ENCODE measurements at regions not wholly inside any gene's neighbourhood (a gene's known extent, or its start where the extent isn't known, plus 50 kb on each side); places are given as distances from the start of the nearest gene placed in this dataset.

GRCh38 chr11:90911192-90911591 is 688.3 kb upstream of the CHORDC1 start:
- DNase-seq, result no peak

DNA sequence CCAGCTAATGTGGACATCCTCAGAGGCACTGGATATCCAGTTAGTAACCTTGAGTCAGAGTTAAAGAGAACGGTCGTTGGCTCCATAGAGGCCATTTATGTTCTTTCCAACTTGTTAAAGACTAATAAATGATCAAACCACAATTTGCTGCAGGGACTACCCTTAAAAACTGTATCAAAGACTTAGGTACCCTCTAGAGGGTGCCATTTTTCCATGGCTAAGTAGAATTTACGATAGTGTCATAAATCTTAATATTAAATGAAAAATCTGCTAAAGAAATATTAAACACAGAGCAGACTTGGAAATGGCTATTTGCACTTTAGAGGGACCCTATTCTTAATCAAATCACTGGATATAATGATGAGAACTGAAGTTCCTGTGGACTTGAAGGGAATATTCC is 685.2 kb upstream of the CHORDC1 start:
- no peak for DNase-seq

GRCh38 chr11:90895850-90896249 is 673.0 kb upstream of the CHORDC1 start:
- DNase-seq, result no peak

GRCh38 chr11:90890347-90890746 is 667.5 kb upstream of the CHORDC1 start:
- no peak for DNase-seq

- no peak for DNase-seq
Observed at GRCh38 chr11:90884181-90884580, 661.3 kb upstream of the CHORDC1 start.

DNA sequence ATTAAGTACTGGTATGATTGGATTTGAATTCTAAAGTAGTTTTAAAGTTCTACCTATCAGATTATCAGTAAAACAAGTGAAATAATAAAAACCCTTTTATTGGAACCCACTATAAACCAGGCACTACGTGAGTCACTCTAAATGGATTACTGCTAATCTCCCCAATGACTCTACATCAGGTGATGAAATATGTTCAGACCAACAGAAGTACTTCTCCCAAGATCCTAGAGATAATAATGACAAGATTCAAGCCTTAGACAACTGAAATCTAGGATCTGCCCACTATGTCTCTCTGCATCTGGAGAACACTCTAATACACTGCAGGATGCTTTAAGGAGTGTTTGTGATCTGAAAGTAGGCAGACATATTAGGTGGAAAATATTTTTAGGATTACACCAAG is 652.1 kb upstream of the CHORDC1 start:
- DNase-seq, result no peak

GRCh38 chr11:90874281-90874680 is 651.4 kb upstream of the CHORDC1 start:
- no peak for DNase-seq

DNA sequence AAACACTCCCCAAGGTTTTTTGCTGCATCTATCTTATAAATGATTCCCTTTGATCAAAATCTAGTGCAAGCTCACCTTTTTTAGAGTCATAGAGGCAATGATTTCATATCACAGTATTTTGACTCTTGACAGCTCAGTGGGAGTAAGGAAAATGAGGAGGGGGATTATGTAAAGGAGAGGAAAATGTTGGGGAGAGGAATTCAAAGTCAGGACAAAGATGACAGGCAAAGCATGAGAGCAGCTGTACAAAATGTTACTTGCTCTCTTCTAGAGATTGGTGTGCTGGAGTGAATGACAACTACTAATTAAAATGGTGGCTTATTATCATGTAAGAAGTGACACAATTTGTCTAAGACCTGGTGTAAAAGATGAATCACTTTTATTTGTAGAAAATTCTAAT is 644.6 kb upstream of the CHORDC1 start:
- DNase-seq, result no peak

GRCh38 chr11:90856790-90857189 is 633.9 kb upstream of the CHORDC1 start:
- no peak for DNase-seq

- no peak for DNase-seq
Observed at GRCh38 chr11:90855531-90855930, 632.7 kb upstream of the CHORDC1 start.

DNA sequence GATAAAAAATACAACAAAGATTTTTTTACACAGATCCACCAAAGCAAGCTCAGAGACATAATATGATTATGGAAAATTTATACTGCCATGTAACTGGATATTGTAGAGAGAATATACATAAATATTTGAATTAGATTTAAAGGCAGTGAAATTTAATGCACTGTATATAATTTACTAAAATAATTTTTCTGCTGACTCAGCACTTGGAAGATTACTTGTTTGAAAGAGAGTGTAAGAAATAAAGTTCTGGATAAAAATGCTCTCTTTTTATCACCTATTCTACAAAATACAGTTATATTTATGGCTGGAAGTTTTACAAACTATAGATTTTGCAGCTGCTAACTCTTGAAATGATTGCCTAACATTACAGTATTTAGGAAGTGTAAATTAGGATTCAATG is 628.3 kb upstream of the CHORDC1 start:
- no peak for DNase-seq

DNA sequence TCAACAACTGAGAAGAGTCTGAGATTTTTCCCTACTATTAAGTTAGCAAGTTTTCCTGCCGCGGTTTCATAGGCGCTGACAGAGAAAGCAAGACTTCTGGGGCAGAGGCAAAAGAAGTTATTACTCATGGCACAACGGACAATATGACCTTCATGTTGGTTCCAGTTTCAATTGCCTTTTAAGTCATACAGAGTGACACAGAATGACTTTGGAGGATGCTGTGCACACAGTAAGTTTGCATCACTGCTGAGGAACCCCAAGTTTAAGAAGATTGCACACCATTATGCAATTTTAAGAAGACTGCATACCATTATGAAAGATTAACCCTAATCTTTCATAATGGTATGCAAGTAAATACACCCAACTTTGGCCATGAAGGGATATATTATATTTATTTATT is 626.5 kb upstream of the CHORDC1 start:
- DNase-seq, result no peak

- no peak for DNase-seq
Observed at GRCh38 chr11:90847268-90847886, 624.5 kb upstream of the CHORDC1 start.

GRCh38 chr11:90846628-90847027 is 623.8 kb upstream of the CHORDC1 start:
- DNase-seq, result no peak

DNA sequence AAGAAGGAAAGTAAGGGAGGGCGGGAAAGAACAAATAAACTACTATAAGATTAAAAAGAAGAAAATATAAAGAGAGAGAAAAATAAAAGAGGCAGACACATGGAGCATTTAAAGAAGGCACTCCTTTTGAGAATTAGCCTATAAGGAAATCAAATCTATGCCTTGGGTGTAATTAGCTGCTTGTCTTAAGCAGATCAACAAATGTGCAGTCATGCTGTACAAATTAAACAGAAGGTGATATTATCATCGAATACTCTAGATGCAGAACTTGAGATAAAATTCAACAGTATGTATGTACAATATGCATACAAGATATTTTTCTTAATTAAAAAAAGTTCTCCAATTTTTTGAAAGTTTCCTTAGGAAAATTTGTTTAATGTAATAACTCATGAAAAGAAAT is 623.0 kb upstream of the CHORDC1 start:
- no peak for DNase-seq

DNA sequence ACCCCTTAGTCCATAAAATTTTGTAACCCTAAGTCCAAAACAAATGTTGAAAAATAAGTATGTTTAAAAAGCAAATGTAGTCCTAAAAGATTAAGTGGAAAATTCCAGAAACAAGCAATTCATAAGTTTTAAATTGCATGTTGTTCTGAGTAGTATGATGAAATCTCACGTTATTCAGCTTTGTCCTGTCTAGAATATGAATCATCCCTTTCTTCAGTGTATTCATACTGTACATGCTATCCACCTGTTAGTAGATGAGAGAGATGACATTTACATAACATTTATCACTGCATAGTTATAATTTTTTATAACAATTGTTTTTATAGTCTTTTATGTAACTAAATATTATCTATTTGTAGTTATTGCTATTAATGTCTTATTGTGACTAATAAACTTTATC is 622.3 kb upstream of the CHORDC1 start:
- DNase-seq, result no peak

DNA sequence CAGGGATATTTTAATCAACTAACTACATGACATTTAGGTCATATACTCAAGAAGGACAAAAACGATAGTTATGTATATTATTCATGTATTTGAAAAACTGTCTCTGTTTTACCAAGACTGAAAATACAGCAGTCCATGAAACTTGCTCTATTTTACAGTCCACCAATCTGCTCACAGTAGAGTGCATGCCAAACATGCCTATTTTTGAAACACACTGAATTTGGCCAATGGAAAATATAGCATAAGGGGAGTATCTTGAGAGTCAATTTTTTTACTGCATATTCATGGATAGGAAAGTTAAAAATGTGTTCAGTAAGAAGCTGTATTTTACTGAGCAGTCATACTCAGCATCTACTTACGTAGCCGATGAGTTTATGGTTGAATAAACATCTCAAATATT is 621.2 kb upstream of the CHORDC1 start:
- DNase-seq, result no peak

DNA sequence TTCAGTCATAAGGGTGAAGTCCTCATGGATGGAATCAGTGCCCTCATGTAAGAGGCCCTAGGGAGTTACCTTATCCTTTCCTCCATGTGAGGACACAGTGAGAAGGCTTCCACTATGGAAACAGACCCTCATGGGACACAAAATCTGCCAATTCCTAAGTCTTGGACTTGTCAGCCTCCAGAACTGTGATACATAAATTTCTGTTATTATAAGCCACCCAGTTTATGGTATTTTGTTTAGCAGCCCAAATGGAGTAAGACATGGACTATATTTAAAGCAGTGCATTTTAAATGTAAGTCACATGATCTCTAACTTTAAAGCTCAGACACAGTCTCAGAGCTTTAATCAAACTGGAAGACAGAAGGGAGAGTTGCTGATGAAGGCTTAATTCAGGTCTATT is 619.8 kb upstream of the CHORDC1 start:
- no peak for DNase-seq

- DNase-seq, result no peak
Observed at GRCh38 chr11:90840071-90840470, 617.2 kb upstream of the CHORDC1 start.

- no peak for DNase-seq
Observed at GRCh38 chr11:90836031-90836430, 613.2 kb upstream of the CHORDC1 start.

GRCh38 chr11:90823446-90823845 is 600.6 kb upstream of the CHORDC1 start:
- no peak for DNase-seq

DNA sequence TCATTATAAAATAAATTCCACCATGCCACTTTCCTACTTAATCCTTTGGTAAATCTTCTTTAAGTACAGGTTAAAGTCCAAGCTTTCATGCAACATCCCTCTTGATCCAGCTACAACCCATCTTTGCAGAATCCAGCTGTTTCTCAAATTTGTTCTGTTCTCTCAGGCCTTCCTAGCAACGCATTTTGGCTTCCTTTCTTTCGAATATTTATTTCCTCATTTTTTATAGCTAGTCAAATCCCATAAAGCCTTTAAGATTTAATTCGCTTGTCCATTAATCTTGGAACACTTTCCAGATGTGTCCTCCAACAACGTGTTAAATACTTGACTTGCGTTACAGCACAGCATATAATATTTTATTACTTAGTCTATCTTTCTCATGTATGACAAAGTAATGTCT is 600.1 kb upstream of the CHORDC1 start:
- no peak for DNase-seq

DNA sequence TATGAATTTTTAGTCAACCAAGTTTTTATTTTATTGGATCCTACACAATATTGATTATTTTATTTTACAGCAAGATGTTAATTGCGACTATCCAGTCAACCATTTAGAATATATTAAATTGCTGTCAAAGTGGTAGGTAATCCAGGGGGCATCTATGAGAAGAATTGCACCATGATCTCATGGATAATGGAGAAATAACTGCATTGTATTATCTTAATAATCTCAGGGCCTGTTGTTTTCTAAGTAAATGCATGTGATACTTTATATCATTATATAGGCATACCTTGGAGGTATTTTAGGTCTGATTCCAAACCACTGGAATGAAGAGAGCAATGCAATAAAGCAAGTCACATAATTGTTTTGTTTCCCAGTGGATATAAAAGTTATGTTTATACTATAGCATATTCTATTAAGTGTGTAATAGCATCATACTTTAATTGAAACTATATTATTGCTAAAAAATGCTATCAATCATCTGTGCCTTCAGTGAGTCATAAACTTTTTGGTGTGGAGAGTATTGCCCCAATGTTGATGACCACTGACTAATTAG is 595.4 kb upstream of the CHORDC1 start:
- DNase-seq, result no peak

DNA sequence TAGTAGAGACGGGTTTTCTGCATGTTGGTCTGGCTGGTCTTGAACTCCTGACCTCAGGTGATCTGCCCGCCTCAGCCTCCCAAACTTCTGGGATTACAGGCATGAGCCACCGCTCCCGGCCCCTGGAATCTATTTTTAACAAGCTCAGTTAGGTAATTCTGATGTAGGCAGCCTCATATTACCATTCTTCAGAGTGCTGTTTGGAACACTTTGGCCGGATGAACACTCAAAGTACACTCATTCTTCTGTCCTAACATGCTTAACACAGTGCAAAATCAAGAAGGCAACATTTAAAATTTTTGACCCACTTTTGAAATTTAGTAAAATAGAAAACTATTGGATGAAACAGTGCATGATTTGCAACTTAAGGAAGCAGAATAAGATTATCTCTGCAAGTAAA is 586.7 kb upstream of the CHORDC1 start:
- no peak for DNase-seq

DNA sequence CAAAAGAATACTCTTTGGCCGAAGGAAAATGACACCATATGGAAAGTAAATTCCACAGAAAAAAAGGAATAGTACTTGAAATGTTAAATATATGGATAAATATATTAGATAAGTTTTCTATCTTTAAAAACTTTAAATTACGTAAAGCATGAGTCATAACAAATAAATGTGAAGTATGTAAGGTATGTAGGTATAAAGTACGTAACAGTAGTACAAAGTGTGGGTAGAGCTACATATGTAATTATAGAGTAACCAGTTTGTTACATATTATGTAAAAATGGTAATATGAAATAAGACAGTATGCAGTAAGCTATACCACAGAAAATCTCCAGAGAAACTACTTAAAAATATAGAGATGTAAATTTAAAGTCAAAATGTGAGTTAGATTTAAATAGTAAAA is 582.3 kb upstream of the CHORDC1 start:
- no peak for DNase-seq

DNA sequence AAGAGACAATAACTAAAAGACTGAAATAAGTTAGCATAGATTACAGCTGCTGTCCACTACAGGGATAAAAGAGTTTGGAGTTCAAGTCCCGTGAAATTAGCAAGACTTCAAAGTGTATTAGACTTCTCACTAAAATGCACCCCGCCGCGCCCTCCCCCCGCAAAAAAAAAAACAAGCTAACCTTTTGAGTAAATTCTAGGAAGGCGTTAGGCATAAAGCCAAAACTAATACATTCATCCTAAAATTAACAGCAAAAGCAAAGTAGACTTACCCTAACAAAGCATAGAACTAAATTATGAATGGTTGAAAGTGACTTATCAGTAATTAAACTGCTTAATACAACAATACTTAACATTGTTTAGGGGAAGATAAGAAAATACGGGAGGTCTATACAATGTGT is 581.0 kb upstream of the CHORDC1 start:
- no peak for DNase-seq

All from NCI-H1092 treated with DMSO at 0.1 percent for 48 hours (cell line).